NOMO-1 treated with DMSO at 0.1 percent for 48 hours (cell line): ENCODE measurements at regions not wholly inside any gene's neighbourhood (a gene's known extent, or its start where the extent isn't known, plus 50 kb on each side); places are given as distances from the start of the nearest gene placed in this dataset.
"Not testable (repeated sequence)": the region's sequence is repeated elsewhere in the genome, so short reads cannot be mapped to it uniquely, and the experiment has no call there.

Source experiments
- DNase-seq: peaks from one replicate; lab custom pipeline; 2025; ENCODE audit not compliant: unreplicated experiment; lab: John Stamatoyannopoulos, UW

GRCh38 chr6:135604035-135604860, 106.7 kb upstream of the AHI1 start:
- no peak for DNase-seq

GRCh38 chr6:135605278-135605790, 107.8 kb upstream of the AHI1 start:
- no peak for DNase-seq

DNA sequence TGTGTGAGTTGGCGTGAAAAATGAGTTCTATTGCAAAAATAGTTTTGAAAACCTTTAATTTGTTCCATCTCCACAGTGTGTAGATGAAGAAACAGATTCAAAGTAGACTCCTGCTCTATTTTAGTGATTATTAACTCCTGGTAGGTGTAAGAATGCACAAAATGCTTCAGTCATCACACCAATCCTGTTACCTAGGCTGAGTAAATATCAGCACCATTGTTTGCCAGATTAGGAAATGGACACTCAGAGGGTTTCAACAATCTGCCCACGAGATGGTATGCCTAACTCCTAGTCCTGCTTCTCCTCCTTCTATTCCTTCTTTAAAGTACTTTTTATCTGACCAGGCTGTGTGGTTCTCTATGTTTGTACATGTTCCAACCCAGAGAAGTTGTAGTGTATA, 108.9 kb upstream of the AHI1 start:
- no peak for DNase-seq

- no peak for DNase-seq
These were observed 110.5 kb upstream of the AHI1 start for GRCh38 chr6:135608031-135608430.

GRCh38 chr6:135610192-135610591, 112.7 kb upstream of the AHI1 start:
- not testable (repeated sequence) for DNase-seq

DNA sequence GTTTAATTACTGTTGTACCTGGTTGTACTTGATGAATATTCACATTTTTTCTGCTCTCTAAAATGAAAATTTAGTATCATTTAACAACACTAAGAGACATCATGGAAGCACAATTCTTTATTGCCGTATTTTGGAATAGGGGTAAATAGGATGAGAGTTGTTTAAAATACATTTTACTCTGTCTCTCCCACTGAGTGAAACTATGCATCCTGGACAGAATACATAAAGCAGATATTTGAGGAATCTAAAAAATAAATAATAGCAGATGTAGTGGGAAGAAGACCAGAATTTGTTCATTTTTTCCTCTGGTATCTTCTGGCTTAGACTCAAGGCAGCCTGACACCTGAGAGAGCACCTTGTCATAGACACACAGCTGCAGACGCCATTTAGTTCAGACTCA, 119.1 kb upstream of the AHI1 start:
- no peak for DNase-seq

DNA sequence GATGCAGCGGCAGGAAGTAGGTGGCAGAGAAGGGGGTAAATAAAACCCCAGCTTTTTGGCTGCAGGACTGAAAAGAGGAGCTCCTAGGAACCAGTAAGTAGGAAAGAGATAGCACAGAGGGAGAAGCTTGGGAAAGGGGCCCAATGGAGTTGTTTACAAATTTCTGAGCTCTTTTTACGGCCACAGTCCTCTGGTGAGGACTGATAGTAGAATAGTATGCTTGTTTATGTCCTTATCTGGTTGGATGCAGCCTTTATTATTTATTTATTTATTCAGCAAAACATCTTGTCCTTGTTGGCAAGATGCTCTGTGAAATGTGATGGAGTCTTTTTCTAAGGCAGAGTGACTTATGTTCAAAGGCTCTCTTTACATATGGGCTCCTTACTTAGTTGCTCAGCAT, 119.7 kb upstream of the AHI1 start:
- DNase-seq = no peak

- no peak for DNase-seq
These were observed 124.5 kb upstream of the AHI1 start for GRCh38 chr6:135622081-135622480.

DNA sequence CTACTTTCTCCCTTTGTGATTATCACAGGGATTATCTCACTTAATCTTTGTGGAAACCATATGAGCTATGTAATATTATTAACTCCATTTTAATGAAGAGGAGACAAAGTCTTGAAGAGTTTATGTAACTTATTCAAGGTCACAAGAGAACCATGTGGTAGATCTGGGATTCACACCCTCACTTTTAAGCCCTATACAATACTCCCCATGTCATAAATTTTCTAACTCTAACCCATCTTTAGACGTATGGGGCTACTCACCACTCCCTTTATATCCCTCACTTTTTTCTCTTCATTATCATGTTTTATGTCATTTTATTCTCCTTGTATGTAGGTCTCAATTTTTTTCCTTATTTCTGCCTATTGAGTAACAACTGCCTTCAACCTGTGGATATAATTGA, 126.4 kb upstream of the AHI1 start:
- DNase-seq = no peak

DNA sequence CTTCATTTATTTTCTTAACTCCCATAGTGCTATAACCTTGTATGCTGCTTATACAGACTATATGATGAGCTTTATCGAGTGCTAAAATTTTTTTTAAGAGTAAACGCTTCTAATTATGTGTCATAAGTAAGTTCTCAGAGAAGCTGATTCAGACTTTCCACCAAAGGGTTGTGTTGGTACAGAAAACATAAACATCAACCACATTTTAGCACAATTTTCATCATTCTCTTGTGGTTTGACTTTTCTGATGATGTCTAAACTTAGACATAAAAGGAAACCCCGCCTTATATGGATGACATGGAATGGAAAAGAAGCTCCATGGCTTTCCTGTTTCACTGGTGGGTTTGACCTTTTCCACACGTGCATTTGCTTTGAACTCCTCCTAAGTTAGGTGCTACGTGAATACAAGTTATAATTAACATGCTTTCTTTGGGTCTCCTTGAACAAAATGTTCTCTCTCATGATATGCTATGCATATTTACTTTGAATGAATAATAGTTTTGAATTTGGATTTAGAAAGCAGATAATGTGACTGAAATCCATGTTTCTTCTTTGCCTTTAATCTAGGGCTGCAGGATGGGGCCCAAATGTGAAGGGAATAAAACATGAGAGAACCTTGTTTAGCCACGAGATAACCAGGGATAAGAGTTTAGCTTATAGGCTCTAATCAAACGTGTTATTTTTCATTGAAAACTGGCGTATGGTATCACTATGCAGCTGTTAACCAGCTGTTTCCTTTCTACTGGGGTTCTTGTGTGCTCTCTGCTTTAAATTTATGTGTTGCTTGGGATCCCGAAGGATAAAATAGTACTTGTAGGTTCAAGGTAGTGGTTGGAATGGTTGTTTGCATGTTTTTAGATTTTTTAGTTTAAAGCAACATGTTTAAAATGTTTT, 127.1 kb upstream of the AHI1 start:
- no peak for DNase-seq

DNA sequence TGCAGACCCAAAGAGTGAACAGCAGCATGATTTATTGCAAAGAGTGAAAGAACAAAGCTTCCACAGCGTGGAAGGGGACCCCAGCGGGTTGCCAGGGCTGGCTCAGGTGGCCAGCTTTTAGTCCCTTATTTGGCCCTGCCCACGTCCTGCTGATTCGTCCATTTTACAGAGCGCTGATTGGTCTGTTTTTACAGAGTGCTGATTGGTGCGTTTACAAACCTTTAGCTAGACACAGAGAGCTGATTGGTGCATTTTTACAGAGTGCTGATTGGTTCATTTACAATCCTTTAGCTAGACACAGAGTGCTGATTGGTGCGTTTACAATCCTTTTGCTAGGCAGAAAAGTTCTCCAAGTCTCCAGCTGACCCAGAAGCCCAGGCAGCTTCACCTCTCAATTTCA, 128.5 kb upstream of the AHI1 start:
- DNase-seq = not testable (repeated sequence)

- no peak for DNase-seq
These were observed 129.7 kb upstream of the AHI1 start for GRCh38 chr6:135627092-135627715.

- no peak for DNase-seq
These were observed 133.3 kb upstream of the AHI1 start for GRCh38 chr6:135630789-135631376.

GRCh38 chr6:135631821-135632220, 134.3 kb upstream of the AHI1 start:
- no peak for DNase-seq

- no peak for DNase-seq
These were observed 136.0 kb upstream of the AHI1 start for GRCh38 chr6:135633573-135633972.

GRCh38 chr6:135637701-135638100, 140.2 kb upstream of the AHI1 start:
- DNase-seq = no peak

- DNase-seq = no peak
These were observed 140.6 kb upstream of the AHI1 start for GRCh38 chr6:135638108-135638507.

- DNase-seq = no peak
These were observed 142.5 kb upstream of the AHI1 start for GRCh38 chr6:135640048-135640447.

DNA sequence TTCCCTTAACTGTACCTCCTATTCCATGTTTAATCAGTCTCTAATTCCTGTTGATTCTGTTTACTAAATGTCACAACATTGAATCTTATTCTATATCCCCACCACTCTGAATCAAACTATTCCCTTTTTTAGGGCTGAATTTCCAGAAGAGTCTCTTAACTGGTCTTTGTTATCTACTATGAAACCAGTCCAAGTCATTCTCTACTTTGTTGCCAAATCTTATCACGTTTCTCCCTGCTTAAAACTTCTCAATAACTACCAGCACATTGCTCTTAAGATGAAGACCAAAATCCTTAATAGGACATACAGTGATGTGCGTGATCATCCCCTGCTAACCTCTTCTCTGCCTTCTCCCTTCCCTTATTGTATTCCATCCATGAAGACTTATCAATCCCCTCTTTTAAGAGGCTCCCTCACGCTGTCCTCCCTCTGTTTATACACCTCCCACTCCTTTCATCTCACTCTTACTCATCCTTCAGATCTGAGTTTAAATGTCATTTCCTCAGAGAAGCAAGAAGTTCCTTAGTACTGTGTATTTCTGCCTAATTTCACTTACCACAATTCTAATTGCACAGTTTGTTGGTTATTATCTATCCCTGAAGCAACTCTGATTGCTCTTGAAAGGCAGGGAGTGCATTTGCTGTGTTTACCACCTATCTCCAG, 143.0 kb upstream of the AHI1 start:
- DNase-seq = no peak

GRCh38 chr6:135642912-135643311, 145.4 kb upstream of the AHI1 start:
- DNase-seq = no peak

- no peak for DNase-seq
These were observed 146.9 kb upstream of the AHI1 start for GRCh38 chr6:135644394-135644793.
